ENCODE measurements at regions not wholly inside any gene's neighbourhood (a gene's known extent, or its start where the extent isn't known, plus 50 kb on each side); places are given as distances from the start of the nearest gene placed in this dataset.

DNA sequence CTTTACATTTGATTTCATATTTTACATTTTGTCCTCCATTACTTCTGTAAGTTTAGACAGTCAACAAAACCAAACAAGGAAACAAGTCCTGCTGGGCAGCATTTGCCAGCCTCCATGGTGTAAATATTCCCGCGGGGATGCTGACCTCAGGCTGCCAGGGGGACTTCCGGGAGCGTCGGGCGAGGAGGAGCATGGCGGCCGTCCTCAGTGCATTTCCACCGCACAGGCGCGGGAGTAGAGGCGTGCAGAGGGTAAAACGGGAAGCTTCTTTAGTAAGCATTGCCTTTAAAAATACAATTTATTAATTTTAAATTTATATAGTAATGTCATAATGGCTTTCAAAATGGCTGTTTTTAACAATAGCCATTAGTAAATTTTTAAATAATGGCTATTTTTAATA is 385.3 kb upstream of the IRX4 start:
- H3K4me3 ChIP-seq (ENCODE audit: low read length): no peak overlapping the region
- no peaks in the 10 kb centered on the region for H4K20me1 ChIP-seq (ENCODE audit: insufficient read depth)
- no peaks in the 10 kb centered on the region for H3F3A ChIP-seq (ENCODE audit: insufficient read depth, low read length, poor library complexity, severe bottlenecking)
- no peaks in the 10 kb centered on the region for H3K27me3 ChIP-seq (ENCODE audit: insufficient read depth, low read depth, low read length)
- no peaks in the 10 kb centered on the region for H3K36me3 ChIP-seq (ENCODE audit: insufficient read depth, low read length)
- H3K79me2 ChIP-seq (replicated peaks; ENCODE audit: insufficient read depth, low read length): no peaks in the 10 kb centered on the region
- no peak overlapping the region for H2AFZ ChIP-seq (ENCODE audit: low read depth, low read length)
- no peak overlapping the region for H3K9ac ChIP-seq (ENCODE audit: low read length)
- H3K9me2 ChIP-seq (ENCODE audit: insufficient read depth, low read length): no peaks in the 10 kb centered on the region
- H3K27ac ChIP-seq (ENCODE audit: low read length): no peak overlapping the region
- TF ChIP-seq TAF1 (IDR thresholded peaks at IDR 0.05; ENCODE audit: low read depth) (no peak), MXI1 (conservative IDR thresholded peaks at IDR 0.05; ENCODE audit: poor library complexity, severe bottlenecking) (no peak), EZH2 (IDR thresholded peaks at IDR 0.05; ENCODE audit: borderline replicate concordance, insufficient read depth, low read length, poor library complexity, severe bottlenecking) (no peak), SMC3 (conservative IDR thresholded peaks at IDR 0.05; ENCODE audit: poor library complexity) (no peak), EP300 (conservative IDR thresholded peaks at IDR 0.05; ENCODE audit: poor library complexity, severe bottlenecking) (no peak)
- TF ChIP-seq, protein P1, sequence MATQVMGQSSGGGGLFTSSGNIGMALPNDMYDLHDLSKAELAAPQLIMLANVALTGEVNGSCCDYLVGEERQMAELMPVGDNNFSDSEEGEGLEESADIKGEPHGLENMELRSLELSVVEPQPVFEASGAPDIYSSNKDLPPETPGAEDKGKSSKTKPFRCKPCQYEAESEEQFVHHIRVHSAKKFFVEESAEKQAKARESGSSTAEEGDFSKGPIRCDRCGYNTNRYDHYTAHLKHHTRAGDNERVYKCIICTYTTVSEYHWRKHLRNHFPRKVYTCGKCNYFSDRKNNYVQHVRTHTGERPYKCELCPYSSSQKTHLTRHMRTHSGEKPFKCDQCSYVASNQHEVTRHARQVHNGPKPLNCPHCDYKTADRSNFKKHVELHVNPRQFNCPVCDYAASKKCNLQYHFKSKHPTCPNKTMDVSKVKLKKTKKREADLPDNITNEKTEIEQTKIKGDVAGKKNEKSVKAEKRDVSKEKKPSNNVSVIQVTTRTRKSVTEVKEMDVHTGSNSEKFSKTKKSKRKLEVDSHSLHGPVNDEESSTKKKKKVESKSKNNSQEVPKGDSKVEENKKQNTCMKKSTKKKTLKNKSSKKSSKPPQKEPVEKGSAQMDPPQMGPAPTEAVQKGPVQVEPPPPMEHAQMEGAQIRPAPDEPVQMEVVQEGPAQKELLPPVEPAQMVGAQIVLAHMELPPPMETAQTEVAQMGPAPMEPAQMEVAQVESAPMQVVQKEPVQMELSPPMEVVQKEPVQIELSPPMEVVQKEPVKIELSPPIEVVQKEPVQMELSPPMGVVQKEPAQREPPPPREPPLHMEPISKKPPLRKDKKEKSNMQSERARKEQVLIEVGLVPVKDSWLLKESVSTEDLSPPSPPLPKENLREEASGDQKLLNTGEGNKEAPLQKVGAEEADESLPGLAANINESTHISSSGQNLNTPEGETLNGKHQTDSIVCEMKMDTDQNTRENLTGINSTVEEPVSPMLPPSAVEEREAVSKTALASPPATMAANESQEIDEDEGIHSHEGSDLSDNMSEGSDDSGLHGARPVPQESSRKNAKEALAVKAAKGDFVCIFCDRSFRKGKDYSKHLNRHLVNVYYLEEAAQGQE (IDR thresholded peaks at IDR 0.05; ENCODE audit: borderline replicate concordance): no peak
- TF ChIP-seq, protein P2, sequence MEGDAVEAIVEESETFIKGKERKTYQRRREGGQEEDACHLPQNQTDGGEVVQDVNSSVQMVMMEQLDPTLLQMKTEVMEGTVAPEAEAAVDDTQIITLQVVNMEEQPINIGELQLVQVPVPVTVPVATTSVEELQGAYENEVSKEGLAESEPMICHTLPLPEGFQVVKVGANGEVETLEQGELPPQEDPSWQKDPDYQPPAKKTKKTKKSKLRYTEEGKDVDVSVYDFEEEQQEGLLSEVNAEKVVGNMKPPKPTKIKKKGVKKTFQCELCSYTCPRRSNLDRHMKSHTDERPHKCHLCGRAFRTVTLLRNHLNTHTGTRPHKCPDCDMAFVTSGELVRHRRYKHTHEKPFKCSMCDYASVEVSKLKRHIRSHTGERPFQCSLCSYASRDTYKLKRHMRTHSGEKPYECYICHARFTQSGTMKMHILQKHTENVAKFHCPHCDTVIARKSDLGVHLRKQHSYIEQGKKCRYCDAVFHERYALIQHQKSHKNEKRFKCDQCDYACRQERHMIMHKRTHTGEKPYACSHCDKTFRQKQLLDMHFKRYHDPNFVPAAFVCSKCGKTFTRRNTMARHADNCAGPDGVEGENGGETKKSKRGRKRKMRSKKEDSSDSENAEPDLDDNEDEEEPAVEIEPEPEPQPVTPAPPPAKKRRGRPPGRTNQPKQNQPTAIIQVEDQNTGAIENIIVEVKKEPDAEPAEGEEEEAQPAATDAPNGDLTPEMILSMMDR (IDR thresholded peaks at IDR 0.05; ENCODE audit: poor library complexity, severe bottlenecking): no peak
- no peaks in the 10 kb centered on the region for H3K9me3 ChIP-seq (ENCODE audit: low read length)
- no peak overlapping the region for H3K4me2 ChIP-seq (ENCODE audit: low read length)

DNA sequence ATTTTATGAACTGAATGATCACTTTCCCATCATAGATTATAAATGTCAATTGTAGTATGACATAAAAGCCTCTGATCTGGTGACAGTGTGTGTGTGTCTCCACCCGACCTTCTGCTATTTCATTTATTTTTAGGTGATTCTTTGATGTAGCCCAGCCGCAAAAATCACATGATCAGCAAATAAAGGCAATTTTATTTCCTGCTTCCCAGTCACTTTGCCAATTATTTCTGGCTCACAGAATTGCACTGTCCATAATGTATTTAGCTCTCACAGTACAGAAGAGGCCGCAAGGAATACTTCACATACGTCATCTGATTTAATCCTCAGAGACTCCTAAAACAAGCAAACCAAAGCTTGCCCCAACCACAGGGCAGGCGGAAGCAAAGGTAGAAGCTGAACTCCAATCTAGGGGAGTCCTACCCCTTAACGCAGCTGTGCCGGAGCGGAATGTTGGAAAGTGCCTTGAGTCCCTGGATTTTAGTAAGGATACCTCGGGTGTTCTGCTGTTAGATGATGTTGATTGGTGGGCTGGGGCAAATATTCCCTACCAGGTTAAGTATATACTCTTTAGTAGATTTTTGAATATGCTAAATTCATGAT is 384.0 kb upstream of the IRX4 start:
- Histone ChIP-seq H3K36me3 (ENCODE audit: insufficient read depth, low read length) (no peaks in the 10 kb centered on the region), H4K20me1 (ENCODE audit: insufficient read depth) (no peaks in the 10 kb centered on the region), H2AFZ (ENCODE audit: low read depth, low read length) (no peak overlapping the region), H3K27ac (ENCODE audit: low read length) (no peak overlapping the region), H3K9ac (ENCODE audit: low read length) (no peak overlapping the region), H3F3A (ENCODE audit: insufficient read depth, low read length, poor library complexity, severe bottlenecking) (no peaks in the 10 kb centered on the region), H3K4me2 (ENCODE audit: low read length) (no peak overlapping the region), H3K9me2 (ENCODE audit: insufficient read depth, low read length) (no peaks in the 10 kb centered on the region), H3K9me3 (ENCODE audit: low read length) (no peaks in the 10 kb centered on the region), H3K79me2 (replicated peaks; ENCODE audit: insufficient read depth, low read length) (no peaks in the 10 kb centered on the region), H3K4me3 (ENCODE audit: low read length) (no peak overlapping the region), H3K27me3 (ENCODE audit: insufficient read depth, low read depth, low read length) (no peaks in the 10 kb centered on the region)
- TF ChIP-seq SMC3 (conservative IDR thresholded peaks at IDR 0.05; ENCODE audit: poor library complexity) (no peak), EP300 (conservative IDR thresholded peaks at IDR 0.05; ENCODE audit: poor library complexity, severe bottlenecking) (no peak), MXI1 (conservative IDR thresholded peaks at IDR 0.05; ENCODE audit: poor library complexity, severe bottlenecking) (no peak), TAF1 (IDR thresholded peaks at IDR 0.05; ENCODE audit: low read depth) (no peak), RAD21 (conservative IDR thresholded peaks at IDR 0.05) (no peak), EZH2 (IDR thresholded peaks at IDR 0.05; ENCODE audit: borderline replicate concordance, insufficient read depth, low read length, poor library complexity, severe bottlenecking) (no peak), POLR2AphosphoS5 (IDR thresholded peaks at IDR 0.05) (no peak)
- TF ChIP-seq, protein P1 (IDR thresholded peaks at IDR 0.05; ENCODE audit: borderline replicate concordance): no peak
- TF ChIP-seq, protein P2 (IDR thresholded peaks at IDR 0.05; ENCODE audit: poor library complexity, severe bottlenecking): no peak

Measured in neural cell (in vitro differentiated cells).